ENCODE measurements at regions not wholly inside any gene's neighbourhood (a gene's known extent, or its start where the extent isn't known, plus 50 kb on each side); places are given as distances from the start of the nearest gene placed in this dataset.
A peak's percentile ranks its signal among the peaks of the same experiment; 100 is the strongest.

GRCh38 chr18:68147728-68148127 lies 567.2 kb downstream of the TMX3 start:
- no peaks in the 10 kb centered on the region for H3K36me3 ChIP-seq (ENCODE audit: control insufficient read depth in 2 of 4, insufficient read depth in 4 of 4, low read length in 3 of 4)
- H3K27me3 ChIP-seq (replicated peaks in 1 of 4; ENCODE audit: control insufficient read depth in 3 of 4, extremely low read depth in 1 of 4, insufficient read depth in 3 of 4, low read length in 3 of 4), result no peaks in the 10 kb centered on the region
- 89% methylated on average over 2 of the region's 2 CpGs; no CpG with 5 or more reads in 1 of the 2 experiments for WGBS, 2 experiments (ENCODE audit: extremely low coverage in 1 of 2, insufficient coverage in 1 of 2, insufficient read length in 1 of 2, insufficient replicate concordance in 2 of 2, low coverage in 1 of 2, low lambda C conversion rate in 2 of 2, missing lambda C conversion rate in 1 of 2)
- peaks cover 0 to 2% (median 0%) of the 10 kb centered on the region in 4 experiments; a peak in 1 of 7 replicates for H3K4me1 ChIP-seq (replicated peaks in 1 of 4; ENCODE audit: control insufficient read depth in 3 of 4, insufficient read depth in 4 of 4, low read length in 3 of 4)
- no peak overlapping the region for H3K9ac ChIP-seq (replicated peaks in 1 of 4; ENCODE audit: extremely low read depth in 1 of 4, low read depth in 3 of 4, low read length in 3 of 4)
- no peaks in the 10 kb centered on the region for H3K9me3 ChIP-seq (ENCODE audit: insufficient read depth in 2 of 2, low read depth in 1 of 2, low read length in 1 of 2)
- no peak for DNase-seq (ENCODE audit: low read depth in 1 of 2, low spot score in 2 of 2)
- no peak overlapping the region for H3K56ac ChIP-seq (replicated peaks; ENCODE audit: insufficient read length, low read depth, low read length)
- H4K20me1 ChIP-seq (replicated peaks in 1 of 2; ENCODE audit: control insufficient read depth in 1 of 2, insufficient read depth in 2 of 2, low read length in 2 of 2), result no peaks in the 10 kb centered on the region
- no peak overlapping the region for H2BK5ac ChIP-seq (ENCODE audit: low read depth, low read length)
- H3K79me2 ChIP-seq (ENCODE audit: control insufficient read depth in 1 of 2, insufficient read depth in 2 of 2, low read length in 2 of 2), result no peaks in the 10 kb centered on the region
- H3K18ac ChIP-seq (ENCODE audit: extremely low read depth, low read length), result no peak overlapping the region
- no peak overlapping the region for H3K4ac ChIP-seq (replicated peaks; ENCODE audit: insufficient read length, low read depth, low read length)
- no peak overlapping the region for H3K27ac ChIP-seq (ENCODE audit: low read depth, low read length)
- H4K91ac ChIP-seq (replicated peaks; ENCODE audit: insufficient read length, low read length), result no peak overlapping the region
- POLR2A ChIA-PET (ENCODE audit: partially characterized antibody), result interaction anchor here (0.6 kb wide), 1 partner anchor 1388 kb away, joined by 3 read pairs; no protein-coding TSS in a partner anchor
- CTCF ChIA-PET (ENCODE audit: partially characterized antibody), result no interaction called here
- H2AK5ac ChIP-seq (ENCODE audit: low read depth, low read length), result no peak overlapping the region
- no peak overlapping the region for H2BK15ac ChIP-seq (ENCODE audit: low read length)
- no peak overlapping the region for H3K14ac ChIP-seq (ENCODE audit: insufficient read length)
- no peak overlapping the region for H3K4me2 ChIP-seq (ENCODE audit: insufficient read depth in 1 of 2, low read depth in 2 of 2, low read length in 2 of 2)
- H2AFZ ChIP-seq (ENCODE audit: low read length), result 0 out of 2 replicates have a peak overlapping the region, but pooled peaks have one; percentile 67
- no peaks in the 10 kb centered on the region for H3K79me1 ChIP-seq (ENCODE audit: low read depth, low read length)
- no peak overlapping the region for H2BK12ac ChIP-seq (ENCODE audit: low read depth, low read length)
- H3K23me2 ChIP-seq (ENCODE audit: low read depth, low read length), result no peaks in the 10 kb centered on the region
- H3K4me3 ChIP-seq (ENCODE audit: extremely low read depth in 1 of 4, insufficient read depth in 2 of 4, low read depth in 3 of 4, low read length in 4 of 4), result no peak overlapping the region
- H4K8ac ChIP-seq (ENCODE audit: extremely low read depth, insufficient read depth, low read length), result no peak overlapping the region
- H2BK20ac ChIP-seq (ENCODE audit: low read length), result no peak overlapping the region
- H3K23ac ChIP-seq (ENCODE audit: insufficient read length), result no peak overlapping the region
- FAIRE-seq, result no peak
- no peak overlapping the region for H2BK120ac ChIP-seq (replicated peaks; ENCODE audit: low read depth, low read length)
- no peak overlapping the region for H4K5ac ChIP-seq (ENCODE audit: insufficient read length, low read depth, low read length)
- TF ChIP-seq KDM5A (IDR thresholded peaks at IDR 0.05; ENCODE audit: low read length) (no peak), POLR2AphosphoS5 (IDR thresholded peaks at IDR 0.05; ENCODE audit: low read depth, low read length) (no peak), RNF2 (IDR thresholded peaks at IDR 0.05; ENCODE audit: borderline replicate concordance, low read depth, low read length, missing control alignments, poor library complexity, severe bottlenecking) (no peak), KDM1A (IDR thresholded peaks at IDR 0.05; ENCODE audit: borderline replicate concordance, low read length) (no peak), BACH1 (IDR thresholded peaks at IDR 0.05; ENCODE audit: low read length) (no peak), E2F6 (IDR thresholded peaks at IDR 0.05) (no peak), TCF12 (IDR thresholded peaks at IDR 0.05; ENCODE audit: low read depth, low read length) (no peak), TAF1 (IDR thresholded peaks at IDR 0.05; ENCODE audit: low read depth, low read length) (no peak), BRCA1 (IDR thresholded peaks at IDR 0.05; ENCODE audit: low read depth, low read length) (no peak), PHF8 (conservative IDR thresholded peaks at IDR 0.05; ENCODE audit: low read depth, low read length) (no peak), POU5F1 (IDR thresholded peaks at IDR 0.05; ENCODE audit: low read depth, low read length) (no peak), EZH2 (IDR thresholded peaks at IDR 0.05; ENCODE audit: low read depth, low read length, severe bottlenecking) (no peak), CREB1 (IDR thresholded peaks at IDR 0.05) (no peak), FOSL1 (IDR thresholded peaks at IDR 0.05; ENCODE audit: insufficient read depth, low read depth, low read length) (no peak), RBBP5 (IDR thresholded peaks at IDR 0.05; ENCODE audit: borderline replicate concordance, low read depth, low read length) (no peak)
